ENCODE measurements at regions not wholly inside any gene's neighbourhood (a gene's known extent, or its start where the extent isn't known, plus 50 kb on each side); places are given as distances from the start of the nearest gene placed in this dataset.

DNA sequence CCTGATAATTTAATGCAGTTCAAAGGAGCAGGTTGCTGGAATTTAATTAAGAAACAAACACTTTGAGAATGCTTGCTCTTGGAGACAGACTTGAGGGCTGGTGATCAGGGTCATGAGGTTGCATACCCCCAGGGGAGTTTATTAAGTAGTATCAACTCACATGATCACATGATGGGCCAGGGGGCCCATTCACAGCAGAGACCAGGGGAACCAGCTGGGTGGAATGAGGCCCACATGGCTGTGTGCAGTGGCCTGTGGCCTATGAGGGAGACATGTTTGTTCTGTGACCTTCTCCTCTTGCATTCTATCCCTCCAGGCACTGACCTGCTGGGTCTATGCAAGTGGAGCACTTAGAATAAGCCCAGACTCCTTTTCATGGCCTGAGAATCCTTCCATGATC is 266.6 kb upstream of the PWP1 start:
- H4K20me1 ChIP-seq (ENCODE audit: insufficient read depth, low read length, poor library complexity, severe bottlenecking), result no peaks in the 10 kb centered on the region
- H3K36me3 ChIP-seq (ENCODE audit: insufficient read depth, low read length), result no peaks in the 10 kb centered on the region
- no peaks in the 10 kb centered on the region for H3K27me3 ChIP-seq (ENCODE audit: insufficient read depth, low read length, poor library complexity, severe bottlenecking)
- H3K9me2 ChIP-seq (replicated peaks; ENCODE audit: low read depth, low read length), result no peaks in the 10 kb centered on the region
- no peak overlapping the region for H3K4me2 ChIP-seq (ENCODE audit: low read depth, low read length, poor library complexity, severe bottlenecking)
- no peak overlapping the region for H3K4me3 ChIP-seq (ENCODE audit: low read length, poor library complexity, severe bottlenecking)
- H3K9ac ChIP-seq (ENCODE audit: low read depth, low read length, poor library complexity, severe bottlenecking), result no peak overlapping the region
- H3F3A ChIP-seq (ENCODE audit: low read depth), result no peaks in the 10 kb centered on the region
- H3K9me3 ChIP-seq (ENCODE audit: insufficient read depth, low read depth, low read length), result no peaks in the 10 kb centered on the region
- no peaks in the 10 kb centered on the region for H3K4me1 ChIP-seq (ENCODE audit: insufficient read depth, low read length, poor library complexity, severe bottlenecking)
- no peaks in the 10 kb centered on the region for H3K79me2 ChIP-seq (ENCODE audit: insufficient read depth, low read length)
- TF ChIP-seq EZH2phosphoT487 (IDR thresholded peaks at IDR 0.05; ENCODE audit: borderline replicate concordance), result no peak
- TF ChIP-seq, protein P1, sequence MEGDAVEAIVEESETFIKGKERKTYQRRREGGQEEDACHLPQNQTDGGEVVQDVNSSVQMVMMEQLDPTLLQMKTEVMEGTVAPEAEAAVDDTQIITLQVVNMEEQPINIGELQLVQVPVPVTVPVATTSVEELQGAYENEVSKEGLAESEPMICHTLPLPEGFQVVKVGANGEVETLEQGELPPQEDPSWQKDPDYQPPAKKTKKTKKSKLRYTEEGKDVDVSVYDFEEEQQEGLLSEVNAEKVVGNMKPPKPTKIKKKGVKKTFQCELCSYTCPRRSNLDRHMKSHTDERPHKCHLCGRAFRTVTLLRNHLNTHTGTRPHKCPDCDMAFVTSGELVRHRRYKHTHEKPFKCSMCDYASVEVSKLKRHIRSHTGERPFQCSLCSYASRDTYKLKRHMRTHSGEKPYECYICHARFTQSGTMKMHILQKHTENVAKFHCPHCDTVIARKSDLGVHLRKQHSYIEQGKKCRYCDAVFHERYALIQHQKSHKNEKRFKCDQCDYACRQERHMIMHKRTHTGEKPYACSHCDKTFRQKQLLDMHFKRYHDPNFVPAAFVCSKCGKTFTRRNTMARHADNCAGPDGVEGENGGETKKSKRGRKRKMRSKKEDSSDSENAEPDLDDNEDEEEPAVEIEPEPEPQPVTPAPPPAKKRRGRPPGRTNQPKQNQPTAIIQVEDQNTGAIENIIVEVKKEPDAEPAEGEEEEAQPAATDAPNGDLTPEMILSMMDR (conservative IDR thresholded peaks at IDR 0.05; ENCODE audit: low read length), result no peak
- no peak overlapping the region for H2AFZ ChIP-seq (ENCODE audit: low read length)

DNA sequence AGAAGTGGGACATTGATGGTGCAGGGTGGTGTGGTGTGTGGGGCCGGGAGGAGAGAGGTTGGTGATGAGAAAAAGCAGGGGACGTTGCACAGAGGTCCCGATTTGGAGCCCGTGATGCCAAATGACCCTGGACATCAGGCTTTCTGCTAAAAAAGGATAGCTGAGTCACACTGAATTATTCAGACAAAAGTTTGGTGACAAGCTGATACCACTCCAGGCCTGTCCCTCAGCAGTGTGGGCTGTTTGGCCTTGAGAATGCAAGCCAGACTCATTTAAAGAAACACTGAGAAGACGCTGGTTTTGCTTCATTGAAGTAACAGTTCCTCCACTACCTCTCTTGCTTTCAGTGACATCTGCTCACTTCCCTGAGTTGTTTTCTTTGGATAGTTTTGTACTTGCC is 262.1 kb upstream of the PWP1 start:
- H3K4me2 ChIP-seq (ENCODE audit: low read depth, low read length, poor library complexity, severe bottlenecking), result no peak overlapping the region

DNA sequence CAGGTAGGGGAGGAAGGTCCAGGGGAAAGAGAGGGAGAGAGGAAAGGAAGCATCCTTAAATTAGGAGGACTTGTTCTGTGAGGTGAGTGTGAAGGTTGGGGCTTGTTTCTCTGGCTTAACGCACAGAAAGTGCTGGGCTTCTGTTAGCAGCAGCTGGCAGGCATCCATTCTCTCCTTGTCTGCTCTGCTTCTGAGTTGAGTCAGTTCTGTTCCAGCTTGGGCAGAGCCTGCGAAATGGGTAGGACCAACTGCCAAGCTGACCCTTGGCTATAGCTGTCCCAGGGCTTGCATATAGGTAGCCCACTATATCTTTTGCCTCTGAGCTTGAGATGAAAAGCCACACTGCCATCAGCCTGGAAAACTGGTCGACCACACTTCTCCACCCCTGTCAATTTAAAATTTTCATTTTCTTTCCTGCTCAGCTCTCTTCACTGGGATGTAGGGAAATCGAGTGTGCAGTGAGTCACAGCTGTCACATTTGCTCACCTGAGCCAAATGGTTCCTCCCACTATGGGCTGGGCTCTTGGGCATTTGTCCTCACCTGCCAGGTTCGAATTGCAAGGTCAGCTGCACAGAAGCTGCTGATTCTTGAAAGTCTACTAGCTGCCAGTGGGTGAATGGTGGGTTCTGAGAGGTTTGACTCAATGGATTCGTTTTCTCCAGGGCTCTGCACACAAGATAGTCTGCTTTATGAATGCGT is 256.4 kb upstream of the PWP1 start:
- Histone ChIP-seq H3K9ac (ENCODE audit: low read depth, low read length, poor library complexity, severe bottlenecking) (no peak overlapping the region), H4K20me1 (ENCODE audit: insufficient read depth, low read length, poor library complexity, severe bottlenecking) (no peaks in the 10 kb centered on the region), H3K4me1 (ENCODE audit: insufficient read depth, low read length, poor library complexity, severe bottlenecking) (peaks cover 9% of the 10 kb centered on the region), H3K4me2 (ENCODE audit: low read depth, low read length, poor library complexity, severe bottlenecking) (no peak overlapping the region), H3K4me3 (ENCODE audit: low read length, poor library complexity, severe bottlenecking) (no peak overlapping the region), H2AFZ (ENCODE audit: low read length) (no peak overlapping the region), H3K79me2 (ENCODE audit: insufficient read depth, low read length) (no peaks in the 10 kb centered on the region), H3K9me3 (ENCODE audit: insufficient read depth, low read depth, low read length) (no peaks in the 10 kb centered on the region), H3F3A (ENCODE audit: low read depth) (no peaks in the 10 kb centered on the region), H3K36me3 (ENCODE audit: insufficient read depth, low read length) (no peaks in the 10 kb centered on the region), H3K9me2 (replicated peaks; ENCODE audit: low read depth, low read length) (no peaks in the 10 kb centered on the region), H3K27me3 (ENCODE audit: insufficient read depth, low read length, poor library complexity, severe bottlenecking) (no peaks in the 10 kb centered on the region)
- TF ChIP-seq EZH2phosphoT487 (IDR thresholded peaks at IDR 0.05; ENCODE audit: borderline replicate concordance), result no peak
- TF ChIP-seq, protein P1 (conservative IDR thresholded peaks at IDR 0.05; ENCODE audit: low read length), result no peak

More for the DNA sequence above, 262.1 kb upstream of the PWP1 start:
- Histone ChIP-seq H4K20me1 (ENCODE audit: insufficient read depth, low read length, poor library complexity, severe bottlenecking) (no peaks in the 10 kb centered on the region), H3K36me3 (ENCODE audit: insufficient read depth, low read length) (no peaks in the 10 kb centered on the region), H3K9ac (ENCODE audit: low read depth, low read length, poor library complexity, severe bottlenecking) (no peak overlapping the region), H3F3A (ENCODE audit: low read depth) (no peaks in the 10 kb centered on the region), H3K9me2 (replicated peaks; ENCODE audit: low read depth, low read length) (no peaks in the 10 kb centered on the region), H3K79me2 (ENCODE audit: insufficient read depth, low read length) (no peaks in the 10 kb centered on the region), H3K4me3 (ENCODE audit: low read length, poor library complexity, severe bottlenecking) (no peak overlapping the region), H2AFZ (ENCODE audit: low read length) (no peak overlapping the region), H3K27me3 (ENCODE audit: insufficient read depth, low read length, poor library complexity, severe bottlenecking) (no peaks in the 10 kb centered on the region), H3K9me3 (ENCODE audit: insufficient read depth, low read depth, low read length) (no peaks in the 10 kb centered on the region), H3K4me1 (ENCODE audit: insufficient read depth, low read length, poor library complexity, severe bottlenecking) (no peaks in the 10 kb centered on the region)
- TF ChIP-seq, protein P1 (conservative IDR thresholded peaks at IDR 0.05; ENCODE audit: low read length), result no peak
- TF ChIP-seq EZH2phosphoT487 (IDR thresholded peaks at IDR 0.05; ENCODE audit: borderline replicate concordance), result no peak
